HepG2 (cell line): ENCODE measurements at regions not wholly inside any gene's neighbourhood (a gene's known extent, or its start where the extent isn't known, plus 50 kb on each side); places are given as distances from the start of the nearest gene placed in this dataset.

Experiments
- AKNA ChIP-seq: sonication (generic); formaldehyde crosslinking; IDR thresholded peaks from 2 replicates; pipeline ENCODE4 v1.4.0; 2020; ENCODE audit warnings: missing genetic modification reagents, borderline replicate concordance
- CSRNP2 ChIP-seq: sonication (generic); formaldehyde crosslinking; conservative IDR thresholded peaks from 2 replicates; pipeline ENCODE4 v1.8.0; 2022; ENCODE audit warnings: low read depth, missing genetic modification reagents
- MAF1 ChIP-seq: sonication (generic); formaldehyde crosslinking; IDR thresholded peaks from 2 replicates; pipeline ENCODE4 v1.5.0; 2020; ENCODE audit warnings: missing genetic modification reagents, borderline replicate concordance
- MLLT10 ChIP-seq: sonication (generic); formaldehyde crosslinking; IDR thresholded peaks from 2 replicates; pipeline ENCODE4 v1.4.0; 2020; ENCODE audit warnings: missing genetic modification reagents
- TOE1 ChIP-seq: sonication (generic); formaldehyde crosslinking; IDR thresholded peaks from 2 replicates; pipeline ENCODE4 v1.4.0; 2020; ENCODE audit warnings: mild to moderate bottlenecking, missing genetic modification reagents
- ZBTB7A ChIP-seq: sonication (generic); formaldehyde crosslinking; IDR thresholded peaks from 2 replicates; pipeline ENCODE4 v1.8.0; 2022; ENCODE audit warnings: mild to moderate bottlenecking, missing genetic modification reagents
- ZHX1 ChIP-seq: sonication (generic); formaldehyde crosslinking; IDR thresholded peaks from 2 replicates; pipeline ENCODE4 v1.8.1; 2022; ENCODE audit warnings: low read depth, mild to moderate bottlenecking, missing genetic modification reagents
- ZNF230 ChIP-seq: sonication (generic); formaldehyde crosslinking; IDR thresholded peaks from 2 replicates; pipeline ENCODE4 v1.4.0; 2020; ENCODE audit warnings: mild to moderate bottlenecking, missing genetic modification reagents

GRCh38 chr6:68042339-68043121, 592.6 kb upstream of the ADGRB3 start (continued):
- no peak for TF ChIP-seq ZHX1
- TF ChIP-seq ZBTB7A (CRISPR knock-in tag) = no peak
- no peak for TF ChIP-seq MAF1 (CRISPR knock-in tag)
- no peak for TF ChIP-seq TOE1 (CRISPR knock-in tag)
- no peak for TF ChIP-seq ZNF230
- no peak for TF ChIP-seq CSRNP2 (CRISPR knock-in tag)
- TF ChIP-seq MLLT10 = no peak
- TF ChIP-seq AKNA = no peak
